NCI-H1092 (cell line): ENCODE measurements at regions not wholly inside any gene's neighbourhood (a gene's known extent, or its start where the extent isn't known, plus 50 kb on each side); places are given as distances from the start of the nearest gene placed in this dataset.
"Not testable (repeated sequence)": the region's sequence is repeated elsewhere in the genome, so short reads cannot be mapped to it uniquely, and the experiment has no call there.

Experiments
- DNase-seq: peaks from one replicate; lab custom pipeline; 2025; lab: John Stamatoyannopoulos, UW

- no peak for DNase-seq
Observed at GRCh38 chr7:131726031-131726430, 169.6 kb upstream of the PODXL start.

- DNase-seq = no peak
Observed at GRCh38 chr7:131724776-131725345, 168.4 kb upstream of the PODXL start.

DNA sequence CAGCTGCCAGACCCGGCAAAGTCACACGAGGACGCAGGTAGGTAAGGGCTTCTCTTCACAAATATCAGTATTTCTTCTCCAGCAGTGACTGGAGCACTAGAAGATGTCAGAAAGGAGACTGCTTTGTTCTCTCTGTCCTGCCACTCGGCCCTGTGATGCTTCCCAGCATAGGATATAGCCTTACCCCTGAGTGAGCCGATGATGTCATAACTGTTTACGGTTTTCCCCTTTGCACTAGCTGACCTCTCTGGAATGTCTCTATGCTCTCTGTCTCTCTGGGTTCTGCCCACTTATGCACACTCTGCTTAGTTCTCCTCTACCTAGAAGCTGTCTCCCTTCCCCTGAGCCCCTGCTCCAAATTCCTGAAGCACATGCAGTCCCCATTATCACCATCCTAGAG is 167.5 kb upstream of the PODXL start:
- DNase-seq = no peak

DNA sequence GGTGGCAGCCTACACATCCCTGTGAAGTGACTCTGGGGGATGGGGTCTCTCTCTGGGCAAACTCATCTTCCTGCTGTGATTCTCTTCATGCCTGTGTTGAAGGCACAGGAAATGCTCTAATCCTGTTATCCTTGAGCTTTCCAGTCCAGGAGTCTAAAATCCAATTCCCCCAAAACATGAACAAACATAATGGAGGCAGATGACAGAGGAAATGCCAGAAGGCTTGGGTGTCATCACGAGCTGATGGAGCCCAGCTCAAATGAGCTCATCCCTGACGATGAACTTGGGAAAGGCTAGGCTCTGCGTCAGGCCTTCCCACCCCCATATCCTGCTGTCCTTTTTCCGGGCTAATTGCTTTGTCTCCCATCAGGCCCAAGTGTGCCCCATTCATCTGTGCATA is 165.9 kb upstream of the PODXL start:
- no peak for DNase-seq

- no peak for DNase-seq
Observed at GRCh38 chr7:131721660-131722059, 165.2 kb upstream of the PODXL start.

DNA sequence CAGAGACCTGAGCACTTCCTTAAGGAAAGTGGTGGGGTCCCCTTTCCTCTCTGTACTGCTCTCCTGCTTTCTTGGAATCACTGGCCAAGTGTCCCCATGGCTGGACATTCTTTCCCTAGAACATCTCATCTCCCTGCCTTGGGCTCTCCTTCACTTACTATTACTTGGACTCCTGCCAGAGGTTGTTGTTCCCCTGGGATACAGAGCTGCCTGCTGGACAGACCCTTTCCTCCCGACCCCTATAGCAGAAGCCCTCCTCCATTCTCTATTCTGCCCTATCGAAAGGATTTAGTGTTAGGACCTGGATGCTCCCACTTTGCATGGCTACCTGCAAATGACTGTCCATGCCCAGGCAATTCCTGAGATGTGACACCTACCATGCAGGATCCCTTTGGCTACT is 164.3 kb upstream of the PODXL start:
- no peak for DNase-seq

DNA sequence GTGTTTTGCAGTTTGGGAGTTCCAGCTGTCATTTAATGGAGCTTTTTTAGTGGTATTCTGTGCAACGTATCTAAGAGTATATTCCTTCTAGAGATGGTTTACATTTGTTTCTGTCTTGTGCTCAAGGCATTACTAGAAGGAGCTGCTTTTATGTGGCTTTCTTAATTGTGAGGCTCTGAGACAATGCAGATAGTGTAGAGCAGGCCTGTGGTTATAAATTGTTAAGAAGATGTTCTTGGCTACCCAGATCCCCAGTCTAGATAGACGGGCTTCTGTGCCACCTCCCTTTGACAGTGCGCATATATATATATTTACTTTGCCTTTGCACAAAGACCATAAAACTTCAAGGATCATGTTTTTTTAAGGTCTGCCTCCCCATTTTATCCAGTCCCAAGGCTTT is 160.8 kb upstream of the PODXL start:
- DNase-seq = no peak

DNA sequence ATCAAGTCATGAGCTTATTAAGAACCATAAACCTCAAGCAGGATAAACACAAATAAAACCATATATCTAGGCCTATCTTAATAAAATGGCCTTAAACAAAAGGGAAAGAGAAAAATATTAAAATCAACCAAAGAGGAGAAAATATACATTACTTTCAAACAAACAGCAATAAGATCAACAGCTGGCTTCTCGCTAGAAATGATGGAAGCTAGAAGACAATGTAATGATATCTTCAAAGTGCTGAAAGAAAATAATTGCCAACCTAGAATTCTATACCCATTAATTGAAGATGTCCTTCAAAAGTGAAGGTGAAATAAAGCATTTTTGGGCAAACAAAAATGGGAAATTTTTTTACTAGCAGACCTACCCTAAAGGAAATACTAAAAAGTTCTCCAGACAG is 142.9 kb upstream of the PODXL start:
- DNase-seq = no peak

DNA sequence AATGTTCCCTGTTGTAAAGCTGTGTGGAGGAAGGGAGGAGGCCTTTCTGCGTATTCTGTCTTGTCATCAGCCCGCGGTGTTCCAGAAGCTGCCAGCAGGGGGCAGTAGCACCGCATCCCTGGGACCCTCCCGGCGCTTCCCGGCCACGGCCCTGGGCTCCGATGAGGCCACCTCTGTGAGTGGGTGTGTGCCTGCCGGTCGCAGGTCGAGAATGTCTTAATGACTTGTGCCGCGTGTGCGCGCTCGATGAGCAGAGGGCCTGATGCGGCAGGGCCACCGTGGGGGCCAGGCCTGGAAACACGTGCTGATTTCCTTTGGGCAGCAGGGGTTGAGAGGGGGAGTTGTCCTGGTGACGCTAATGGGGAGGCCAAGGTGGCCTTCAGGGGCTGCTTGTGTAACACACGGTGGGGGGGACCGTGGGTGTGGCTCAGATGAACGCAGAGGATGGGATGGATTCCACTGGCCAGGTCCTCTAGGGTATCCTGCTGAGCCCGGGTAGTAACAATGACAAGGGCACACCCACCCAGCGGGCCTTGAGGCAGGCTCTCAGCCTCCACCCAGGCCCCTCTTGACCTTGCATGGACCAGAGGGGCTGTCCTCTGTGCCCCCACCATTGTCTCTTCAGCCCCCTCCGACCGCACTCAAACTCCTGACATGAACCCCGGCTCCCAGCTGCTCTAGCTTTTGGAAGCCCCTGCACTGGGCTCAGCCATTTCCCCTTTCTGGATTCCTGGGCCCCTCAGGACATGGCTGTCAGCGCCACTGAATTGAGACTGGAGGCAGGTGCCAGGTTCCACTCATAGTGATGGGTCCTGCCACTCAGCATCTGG is 135.9 kb upstream of the PODXL start:
- peak; percentile 43 for DNase-seq

DNA sequence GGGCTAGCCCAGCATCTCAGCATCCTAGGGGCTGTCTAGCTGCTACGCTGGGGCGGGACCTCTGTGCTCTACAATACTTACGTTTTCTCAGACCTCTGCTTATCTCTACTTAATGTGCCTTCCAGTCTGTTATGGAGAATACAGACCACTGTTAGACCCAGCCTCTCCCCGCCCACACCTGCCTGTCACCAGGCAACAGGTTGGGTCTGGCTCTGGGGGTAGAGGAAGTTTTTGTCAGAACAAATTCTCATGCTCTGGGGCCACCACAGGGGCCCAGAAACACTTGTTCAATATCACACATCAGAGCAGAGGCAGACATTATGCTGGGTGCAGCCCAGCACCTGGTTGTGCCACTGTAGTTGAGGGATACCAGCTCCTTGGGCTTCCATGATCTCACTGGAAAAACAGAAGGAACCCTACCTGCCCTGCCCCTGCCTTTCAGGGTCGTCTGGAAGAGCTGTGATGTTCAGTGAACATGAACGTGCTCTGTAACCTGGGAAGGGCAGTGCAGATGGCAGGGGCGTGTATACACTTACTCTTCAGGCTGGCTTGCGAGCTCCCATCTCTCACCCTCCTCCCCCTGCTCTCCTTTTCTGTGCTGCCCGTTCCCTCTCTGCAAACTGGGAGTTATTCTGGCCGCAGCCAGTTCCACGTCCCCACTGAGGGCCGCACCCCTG is 135.2 kb upstream of the PODXL start:
- DNase-seq = no peak

- DNase-seq = no peak
Observed at GRCh38 chr7:131690441-131690840, 134.0 kb upstream of the PODXL start.

DNA sequence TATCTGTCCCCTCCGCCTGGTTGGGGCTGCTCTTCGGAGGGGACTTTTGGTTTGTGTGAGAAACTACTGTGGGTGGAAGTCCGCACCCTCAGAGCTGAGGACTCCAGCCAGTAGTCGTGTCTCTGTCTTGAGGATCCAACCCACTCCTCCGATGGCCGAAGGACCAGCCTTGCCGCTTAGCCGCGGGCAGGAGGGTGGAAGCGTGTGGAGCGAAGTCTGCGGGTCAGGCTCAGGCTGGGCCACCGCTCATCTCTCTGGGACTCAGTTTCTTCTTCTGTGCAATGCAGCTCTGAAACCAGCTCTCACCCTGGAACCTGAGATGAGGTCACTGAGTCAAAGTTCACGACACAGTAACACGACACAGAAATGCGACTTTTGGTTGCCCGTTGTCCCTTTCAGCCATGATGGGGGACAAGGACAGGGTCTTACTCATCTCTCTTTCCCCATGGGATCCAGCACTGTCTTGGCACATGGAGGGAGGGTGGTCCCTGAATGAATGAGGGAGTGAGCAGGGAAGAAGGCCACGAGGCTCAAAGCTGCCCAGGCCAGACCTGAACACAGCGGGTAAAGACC is 133.3 kb upstream of the PODXL start:
- DNase-seq = no peak

- DNase-seq = peak; percentile 52
Observed at GRCh38 chr7:131688738-131689661, 132.6 kb upstream of the PODXL start.

- DNase-seq = no peak
Observed at GRCh38 chr7:131687296-131687695, 130.9 kb upstream of the PODXL start.

GRCh38 chr7:131686833-131687232 is 130.4 kb upstream of the PODXL start:
- no peak for DNase-seq

DNA sequence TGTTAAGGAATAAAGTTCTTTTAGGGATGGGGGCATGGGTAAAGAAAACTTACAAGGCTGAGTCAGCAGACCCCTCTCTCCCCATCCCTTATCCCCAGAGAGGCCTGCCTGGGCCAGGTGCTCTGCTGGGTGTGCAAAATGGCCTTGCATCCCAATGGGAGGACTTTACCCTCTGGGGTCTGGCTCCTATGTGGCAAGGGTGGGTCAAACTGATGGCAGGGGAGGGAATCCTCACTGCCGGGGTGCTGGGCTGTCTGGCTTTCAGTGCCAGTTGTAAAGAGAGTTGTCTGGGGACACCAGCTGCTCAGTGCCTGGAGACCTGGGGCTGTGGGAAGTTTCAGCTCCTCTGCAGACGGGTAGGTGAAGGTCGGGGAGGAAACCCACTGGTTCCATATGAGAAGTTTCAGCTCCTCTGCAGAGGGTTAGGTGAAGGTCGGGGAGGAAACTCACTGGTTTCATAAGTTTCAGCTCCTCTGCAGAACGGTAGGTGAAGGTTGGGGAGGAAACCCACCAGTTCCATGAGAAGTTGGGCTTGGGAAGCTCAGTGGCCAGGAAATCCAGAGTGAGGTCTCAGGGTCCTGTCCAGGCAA is 127.2 kb upstream of the PODXL start:
- DNase-seq = no peak

GRCh38 chr7:131681961-131682360 is 125.5 kb upstream of the PODXL start:
- DNase-seq = no peak

- not testable (repeated sequence) for DNase-seq
Observed at GRCh38 chr7:131679071-131679470, 122.6 kb upstream of the PODXL start.

GRCh38 chr7:131676850-131677249 is 120.4 kb upstream of the PODXL start:
- DNase-seq = not testable (repeated sequence)

DNA sequence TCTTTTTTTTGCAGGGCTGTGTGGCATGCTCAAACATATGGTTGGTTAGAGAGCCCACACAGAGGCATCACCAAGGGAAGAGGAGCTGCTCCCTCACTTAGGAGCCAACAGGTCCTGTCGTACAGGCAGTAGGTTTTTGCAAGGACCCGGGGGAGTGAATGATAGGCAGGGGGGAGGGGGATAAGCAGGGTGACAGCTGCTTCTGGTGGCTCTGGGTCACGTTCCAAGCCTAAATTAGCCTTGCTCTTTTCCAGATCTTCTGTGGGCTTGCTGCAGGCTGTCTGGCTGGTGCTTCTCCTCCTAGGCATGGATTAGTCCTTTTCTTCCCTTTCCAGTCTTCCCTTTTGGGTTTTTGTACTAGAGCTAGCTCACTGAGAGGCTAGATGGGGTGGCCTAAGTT is 117.7 kb upstream of the PODXL start:
- no peak for DNase-seq

DNA sequence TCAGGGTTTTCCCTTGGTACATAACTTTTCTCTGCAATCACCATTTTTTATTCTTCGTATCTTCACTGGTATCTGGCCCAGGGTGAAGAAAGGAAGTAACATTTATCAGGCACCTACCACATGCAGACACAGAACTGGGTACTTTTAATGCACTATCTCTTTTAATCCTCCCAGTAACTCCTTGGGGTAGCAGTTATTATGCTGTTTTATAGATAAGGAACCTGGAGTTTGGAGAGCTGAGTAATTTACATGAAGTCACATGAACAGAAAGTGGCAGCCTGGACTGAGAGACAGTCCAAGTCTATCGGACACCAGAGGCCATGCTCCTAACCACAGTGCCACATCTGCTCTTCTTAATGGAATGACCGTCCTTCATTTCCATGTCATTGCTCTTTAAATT is 117.1 kb upstream of the PODXL start:
- DNase-seq = no peak
